Head of caudate nucleus (tissue), 42 donors: ENCODE measurements at regions not wholly inside any gene's neighbourhood (a gene's known extent, or its start where the extent isn't known, plus 50 kb on each side); places are given as distances from the start of the nearest gene placed in this dataset.

Source experiments
- DNase-seq, 42 donors: peaks; one replicate each; pipeline versions ENCODE4 v3.0.0 to v3.0.0-alpha.2; 2020 to 2021; ENCODE audit warnings: mixed read lengths in 7 of 42
- intact Hi-C: fragments of 100-400 bp; cut with DNase I; formaldehyde crosslinking; loops from one replicate; pipeline ENCODE4 v1.15.0; 2022

DNA sequence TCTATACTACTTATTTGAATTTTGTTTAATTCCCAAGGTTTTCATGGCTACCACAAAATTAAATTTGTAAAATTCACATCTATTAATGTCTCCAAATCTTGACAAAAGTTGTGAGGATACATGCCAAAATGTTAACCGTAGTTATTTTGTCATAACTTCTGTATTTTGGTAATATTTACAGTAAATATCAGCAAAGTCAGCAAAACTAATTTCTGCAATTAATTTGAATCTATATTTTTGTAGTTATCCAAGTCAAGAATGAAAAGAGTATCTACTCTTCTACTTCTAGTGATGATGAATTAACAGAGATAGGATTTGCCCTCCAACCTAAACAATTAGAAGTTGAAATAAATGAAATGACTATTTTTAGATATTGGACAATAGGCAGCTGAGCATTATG lies 238.9 kb downstream of the CYP26B1 start:
- no peak for DNase-seq
- intact Hi-C loops, result no loop called here

DNA sequence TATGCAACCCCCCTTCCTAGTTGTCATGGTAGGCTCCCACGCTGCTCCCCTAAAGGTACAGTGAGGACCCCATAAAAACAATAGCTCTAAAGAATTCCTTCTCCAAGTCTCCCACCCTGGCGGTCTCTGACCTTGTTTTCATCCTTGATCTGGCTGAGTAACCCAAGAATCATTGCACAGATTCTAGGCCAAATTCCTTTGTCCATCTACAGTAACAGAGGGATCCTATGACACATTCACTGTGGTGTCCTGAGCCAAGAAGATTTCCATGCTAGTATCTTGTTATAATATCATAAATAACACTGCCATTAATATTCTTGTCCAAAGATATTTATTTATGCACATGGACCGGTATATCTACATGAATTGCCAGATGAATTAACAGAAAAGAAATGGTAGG lies 240.2 kb downstream of the CYP26B1 start:
- DNase-seq, result no peak
- intact Hi-C loops, result no loop called here

DNA sequence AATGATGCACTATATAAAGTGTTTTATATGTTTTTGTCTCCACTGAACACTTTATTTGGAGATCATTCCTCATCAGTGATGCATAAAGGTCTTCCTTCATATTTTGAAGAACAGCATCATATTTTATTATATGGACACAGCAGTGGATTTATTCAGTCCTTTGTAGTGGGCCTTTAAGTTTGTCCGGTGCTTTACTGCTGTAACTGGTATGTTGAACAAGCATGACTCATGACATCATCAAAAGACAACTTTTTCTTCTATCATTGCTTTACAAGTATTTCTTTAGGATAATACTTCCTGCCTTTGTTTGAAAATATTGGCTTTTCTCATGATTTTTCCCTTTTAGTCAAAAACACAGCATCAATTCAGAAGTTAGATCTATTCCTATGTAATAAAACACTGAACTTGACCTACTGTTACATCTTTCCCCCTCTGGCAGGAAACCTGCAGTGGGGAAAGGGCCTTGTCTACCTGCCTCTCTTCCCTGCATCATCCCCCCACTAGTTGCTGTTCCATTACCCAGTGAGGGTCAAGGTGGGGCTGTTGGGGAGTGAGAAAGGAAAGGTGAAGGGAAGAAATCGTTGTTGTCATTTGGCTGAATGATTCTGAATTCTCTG lies 241.2 kb downstream of the CYP26B1 start:
- DNase-seq, result peak in 2 of 42 donors; percentile 3
- intact Hi-C loops, result no loop called here

DNA sequence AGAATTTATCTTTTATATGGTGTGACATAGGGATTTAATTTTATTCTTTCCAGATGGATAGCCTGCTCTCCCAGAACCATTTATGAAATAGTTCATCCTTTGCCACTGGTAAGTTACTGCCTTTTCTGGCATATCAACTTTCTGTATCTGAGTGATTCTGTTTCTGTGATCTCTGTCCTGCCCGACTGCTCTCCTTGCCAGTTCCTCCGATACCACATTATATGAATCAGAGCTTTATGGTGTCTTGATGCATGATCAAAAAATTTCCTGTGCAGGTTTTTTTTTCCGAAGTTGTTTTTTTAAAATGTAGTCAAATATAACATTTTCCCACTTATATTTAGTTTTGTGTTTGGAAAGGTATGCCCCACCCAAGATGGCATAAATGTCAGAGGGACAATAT lies 242.5 kb downstream of the CYP26B1 start:
- intact Hi-C loops, result no loop called here
- DNase-seq, result no peak

DNA sequence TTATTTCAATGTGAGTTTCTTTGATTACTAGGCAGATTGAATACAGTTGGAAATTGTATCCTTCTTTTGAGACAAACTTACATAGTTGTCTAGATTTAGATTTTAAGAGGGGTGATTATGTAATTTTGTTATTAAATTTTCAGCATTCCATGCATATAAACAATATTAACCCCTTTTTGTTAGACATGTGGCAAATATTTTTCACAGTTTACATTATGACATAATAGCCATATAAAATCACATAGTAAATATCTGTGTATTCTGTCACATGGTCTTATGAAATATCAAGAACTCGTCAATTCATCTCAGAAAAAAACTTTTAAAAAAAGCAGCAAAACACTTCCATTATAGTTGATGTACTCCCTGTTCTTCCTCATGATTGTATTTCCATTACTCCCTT lies 243.8 kb downstream of the CYP26B1 start:
- no peak for DNase-seq

DNA sequence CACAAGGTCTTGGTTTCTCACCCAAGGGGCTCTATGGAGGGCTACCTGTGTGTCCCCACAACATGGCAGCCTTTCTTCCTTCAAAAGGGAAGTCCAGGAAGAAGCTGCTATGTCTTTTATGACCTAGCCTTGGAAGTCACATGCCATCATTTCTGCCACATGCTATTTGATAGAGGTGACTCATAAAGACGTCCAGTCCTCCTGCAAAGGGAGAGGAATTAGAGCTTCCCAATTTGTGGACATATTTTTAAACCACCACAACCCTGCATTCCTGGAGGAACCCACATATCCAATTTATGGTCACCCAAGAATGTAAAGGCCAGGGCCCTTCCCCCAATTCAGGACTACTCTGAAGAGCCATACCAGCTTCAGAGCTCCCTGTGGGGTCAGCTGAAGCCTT lies 246.2 kb downstream of the CYP26B1 start:
- intact Hi-C loops, result no loop called here
- DNase-seq, result peak in 1 of 42 donors; percentile 10

More for the DNA sequence above, 243.8 kb downstream of the CYP26B1 start:
- intact Hi-C loops, result no loop called here

DNA sequence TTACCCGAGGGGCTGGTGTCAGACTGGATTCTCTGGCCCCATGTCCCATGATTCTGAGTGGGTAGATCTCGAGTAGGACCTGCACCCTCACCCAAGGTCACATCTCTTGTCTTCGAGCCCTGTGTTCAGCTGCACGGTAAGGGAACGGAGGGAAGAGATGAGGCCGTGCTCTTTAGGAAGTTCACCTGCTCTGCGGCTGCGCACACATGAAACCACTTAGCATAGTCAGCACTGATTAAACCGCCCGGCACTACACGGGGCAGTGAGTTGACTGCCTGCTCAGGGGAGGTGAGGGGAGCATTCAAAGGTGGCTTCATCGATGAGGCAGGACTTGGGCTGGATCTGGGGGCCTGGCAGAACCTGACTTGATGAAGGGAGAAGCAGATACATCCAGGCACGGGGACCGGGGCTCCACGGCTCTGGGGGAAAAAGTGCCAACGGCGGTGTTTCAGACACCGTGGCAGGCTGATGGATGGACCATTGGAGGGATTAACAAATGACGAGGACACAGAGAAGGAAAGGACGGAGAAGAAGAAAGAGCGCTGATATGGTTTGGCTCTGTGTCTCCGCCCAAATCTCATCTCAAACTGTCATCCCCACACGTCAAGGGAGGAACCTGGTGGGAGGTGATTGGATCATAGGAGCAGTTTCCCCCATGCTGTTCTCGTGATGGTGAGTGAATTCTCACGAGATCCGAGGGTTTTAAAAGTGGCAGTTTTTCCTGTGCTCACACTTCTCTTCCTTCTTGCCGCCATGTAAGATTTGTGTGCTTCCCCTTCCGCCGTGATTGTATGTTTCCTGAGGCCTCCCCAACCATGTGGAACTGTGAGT lies 248.6 kb downstream of the CYP26B1 start:
- intact Hi-C loops, result no loop called here
- DNase-seq, result peak in 3 of 42 donors; percentile 6 to 25 (median 18)

DNA sequence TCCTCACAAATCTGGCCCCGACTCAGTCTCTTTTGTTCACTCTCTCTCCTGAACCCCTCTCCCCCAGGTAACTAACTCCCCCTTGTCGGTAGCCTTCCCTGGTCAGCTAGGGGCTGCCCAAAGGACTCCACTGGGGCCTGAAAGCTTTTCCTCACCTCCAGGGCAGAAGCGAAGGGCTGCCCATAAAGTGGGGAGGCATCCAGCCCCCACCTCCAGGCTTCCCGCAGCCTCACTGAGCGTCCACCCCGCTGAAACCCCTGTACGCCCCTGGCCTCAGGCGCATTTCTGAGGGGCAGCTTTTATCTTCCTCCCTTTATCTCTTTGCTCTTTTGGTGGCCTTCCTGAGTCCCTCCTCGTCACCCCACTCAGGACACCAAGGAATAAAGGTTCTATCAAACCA lies 249.3 kb downstream of the CYP26B1 start:
- DNase-seq, result peak in 2 of 42 donors; percentile 3 to 13
- intact Hi-C loops, result no loop called here

DNA sequence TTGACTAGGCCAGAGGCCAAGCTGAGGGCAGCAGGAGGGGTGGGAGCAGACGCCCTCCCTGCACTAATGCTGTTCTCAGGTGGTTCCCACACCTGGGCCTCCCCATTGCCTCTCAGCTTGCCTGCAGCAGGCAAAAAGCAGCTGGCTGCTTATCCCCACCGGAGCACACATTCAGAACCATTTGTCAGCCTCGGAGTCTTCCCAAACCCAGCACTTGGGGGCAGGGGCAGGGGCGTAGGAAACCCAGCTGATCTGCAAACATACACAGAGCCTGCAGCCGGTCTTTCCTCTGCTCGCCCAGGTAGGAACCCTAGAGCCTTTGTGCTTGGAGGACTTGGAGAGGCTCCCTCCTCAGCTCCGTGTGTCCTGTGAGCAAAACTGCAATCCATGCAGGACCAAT lies 249.8 kb downstream of the CYP26B1 start:
- peak in 2 of 42 donors; percentile 14 to 33 for DNase-seq
- intact Hi-C loops, result no loop called here

DNA sequence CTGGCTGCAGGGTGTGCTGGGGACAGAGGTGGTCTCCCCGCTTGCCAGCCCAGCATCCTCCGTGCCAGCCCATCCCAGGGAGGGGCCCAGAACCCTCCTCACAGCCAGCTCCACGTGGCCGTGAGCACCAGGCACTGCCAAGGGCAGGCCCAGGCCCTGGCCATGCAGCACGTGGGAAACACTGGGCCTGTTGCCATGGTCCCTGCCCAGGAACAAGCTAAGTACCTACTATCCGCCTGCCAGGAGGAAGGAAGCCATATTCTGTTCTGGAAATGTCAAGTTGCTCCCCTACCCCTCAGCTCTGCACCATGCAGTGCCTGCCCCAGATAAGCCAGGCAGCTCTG lies 250.6 kb downstream of the CYP26B1 start:
- peak in 11 of 42 donors; percentile 18 to 53 (median 33) for DNase-seq
- intact Hi-C loops, result no loop called here

DNA sequence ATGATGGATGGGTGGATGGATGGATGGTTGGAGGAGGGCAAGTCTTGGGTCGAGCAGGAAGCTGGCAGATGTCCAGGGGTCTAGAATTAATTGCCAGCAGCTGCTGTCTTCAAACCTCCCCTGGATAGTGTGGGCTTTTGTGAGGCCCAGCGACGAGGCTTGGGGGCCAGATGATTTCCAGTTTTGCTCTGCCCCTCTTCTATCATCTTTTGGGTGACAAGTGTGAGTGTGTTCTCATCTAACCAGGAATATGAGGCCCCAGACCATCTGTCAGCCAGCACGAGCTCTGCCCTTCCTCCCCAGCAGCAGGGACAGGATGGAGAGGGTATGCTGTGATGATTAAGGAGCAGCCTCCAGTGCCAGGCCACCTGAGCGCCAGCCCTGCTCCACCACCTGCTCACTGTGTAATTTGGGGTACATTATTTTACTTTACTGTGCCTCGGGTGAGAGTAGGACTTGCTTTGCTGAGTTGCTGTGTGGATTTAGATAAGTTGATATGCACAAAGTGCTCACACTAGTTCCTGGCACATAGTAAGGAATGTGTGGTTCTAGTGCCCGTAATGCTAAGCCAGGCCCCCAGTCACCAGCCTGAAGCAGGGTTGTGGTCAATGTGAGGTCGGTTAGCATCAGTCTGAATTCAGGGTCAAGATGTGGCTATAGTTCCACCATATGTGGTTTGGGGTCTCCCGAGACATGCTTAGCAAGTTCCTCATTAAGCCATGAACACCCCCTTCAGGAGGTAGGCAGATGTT lies 251.1 kb downstream of the CYP26B1 start:
- peak in 4 of 42 donors; percentile 5 to 36 (median 14) for DNase-seq
- intact Hi-C loops, result no loop called here

DNA sequence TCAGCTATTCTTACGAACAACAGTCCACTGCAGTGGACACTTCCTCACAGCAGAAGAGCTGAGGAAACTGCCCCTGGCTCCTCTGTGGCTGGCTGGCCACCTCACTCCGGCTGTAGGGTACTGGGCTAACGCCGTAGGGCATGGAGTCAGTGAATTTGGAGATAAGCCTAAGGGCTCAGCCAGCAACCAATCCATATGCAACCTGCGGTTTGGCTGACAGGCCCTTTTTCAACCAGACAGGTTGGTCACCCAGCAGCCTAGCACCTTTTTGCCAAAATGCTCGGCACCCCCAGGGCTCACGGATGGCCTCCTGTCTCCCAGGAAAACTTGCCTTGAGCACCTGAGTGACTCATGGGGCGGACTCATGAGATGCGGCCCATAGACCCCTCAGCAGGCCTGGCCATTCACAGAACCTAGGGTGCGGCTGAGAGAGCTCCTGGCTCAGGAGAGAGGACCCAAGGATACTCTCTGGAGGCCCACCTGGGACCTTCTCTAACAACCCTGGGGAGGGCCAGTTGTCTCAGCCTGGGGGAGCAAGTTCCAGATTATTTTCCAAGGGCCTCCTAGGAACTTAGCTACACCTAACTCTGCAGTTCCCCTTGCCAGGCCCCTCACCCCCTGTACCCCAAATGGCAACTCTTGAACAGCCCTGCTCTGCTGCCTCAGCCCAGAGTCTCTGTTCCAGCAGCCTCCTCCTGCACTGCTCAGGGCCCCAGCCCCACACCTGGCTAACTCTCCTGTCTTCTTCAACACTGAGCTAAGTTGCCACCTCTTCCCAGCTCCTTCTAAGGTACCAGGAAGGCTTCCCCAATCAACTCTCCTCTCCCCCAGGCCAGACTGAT lies 252.1 kb downstream of the CYP26B1 start:
- intact Hi-C loops, result no loop called here
- peak in 3 of 42 donors; percentile 13 to 30 (median 14) for DNase-seq

DNA sequence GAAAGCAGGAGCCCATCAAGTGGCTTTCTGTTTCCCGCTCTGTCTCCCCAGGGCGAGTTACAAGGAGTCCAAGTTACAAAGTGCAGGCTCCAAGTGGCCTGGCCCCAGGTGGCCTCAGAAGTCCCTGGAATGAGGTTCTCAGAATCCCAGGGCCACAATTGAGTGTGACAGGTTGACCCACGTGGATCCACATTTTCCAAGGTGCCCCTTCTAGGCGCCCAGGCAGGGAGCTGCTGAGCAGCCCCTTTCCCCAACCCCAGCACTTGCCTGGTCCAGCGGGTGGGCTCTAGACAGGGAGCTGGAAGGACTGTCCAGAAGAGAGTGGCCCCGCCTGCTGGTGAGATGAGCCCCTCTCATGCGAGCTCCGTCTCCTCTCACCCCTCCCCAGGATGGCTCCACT lies 253.4 kb downstream of the CYP26B1 start:
- intact Hi-C loops, result no loop called here
- DNase-seq, result peak in 3 of 42 donors; percentile 12 to 40 (median 19)

DNA sequence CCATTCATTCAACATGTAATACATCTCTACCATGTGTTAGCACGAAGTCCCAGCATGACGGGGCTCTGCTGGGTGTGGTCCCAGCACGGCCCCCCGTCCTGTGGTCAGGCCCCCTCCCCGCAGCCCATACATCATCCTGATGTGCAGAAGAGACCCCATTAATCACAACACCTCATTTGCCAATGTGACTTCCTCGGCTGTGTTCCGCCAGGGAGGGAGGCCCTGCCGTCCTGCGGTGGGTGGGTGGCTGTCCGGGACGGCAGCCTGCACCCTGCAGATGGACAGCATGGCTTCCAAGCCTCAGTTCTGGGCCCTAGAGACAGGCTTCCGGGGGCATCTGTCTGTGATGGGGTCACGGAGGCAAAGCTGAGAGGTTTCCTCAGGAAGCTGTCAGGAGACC lies 254.0 kb downstream of the CYP26B1 start:
- intact Hi-C loops, result no loop called here
- peak in 2 of 42 donors; percentile 13 to 30 for DNase-seq

DNA sequence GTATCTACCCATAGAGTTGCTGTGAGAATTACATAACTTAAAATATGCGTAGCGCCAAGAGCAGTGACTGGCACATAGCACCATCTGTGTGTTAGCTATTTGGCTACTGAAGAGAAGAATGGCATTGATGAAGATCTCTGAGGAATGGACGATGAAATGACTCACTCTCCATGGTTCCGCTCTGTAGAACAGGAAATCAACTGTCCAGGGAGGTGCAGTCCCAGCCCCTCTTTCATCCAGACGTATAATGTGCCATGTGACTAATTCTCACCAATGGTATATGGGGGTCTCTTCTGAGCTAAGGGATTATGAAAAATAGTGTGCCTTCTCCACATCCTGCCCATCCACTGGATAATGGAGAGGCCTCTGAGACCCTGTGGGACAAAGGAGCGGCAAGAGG lies 254.8 kb downstream of the CYP26B1 start:
- intact Hi-C loops, result no loop called here
- DNase-seq, result no peak

DNA sequence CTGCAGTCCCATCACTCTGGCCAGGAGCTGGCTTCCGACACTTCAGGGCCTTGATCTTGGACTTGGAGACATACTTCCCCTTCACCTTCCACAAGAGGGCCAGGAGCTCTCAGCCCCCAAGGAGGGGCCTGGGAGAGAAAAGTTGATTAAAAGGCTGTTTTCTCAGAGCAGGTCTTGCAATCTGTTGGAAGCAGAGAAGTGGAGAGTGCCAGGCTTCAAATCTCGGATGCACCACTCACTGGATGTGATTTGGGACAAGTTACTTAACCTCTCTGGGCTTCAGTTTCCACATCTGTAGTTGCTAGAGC lies 255.3 kb downstream of the CYP26B1 start:
- intact Hi-C loops, result no loop called here

DNA sequence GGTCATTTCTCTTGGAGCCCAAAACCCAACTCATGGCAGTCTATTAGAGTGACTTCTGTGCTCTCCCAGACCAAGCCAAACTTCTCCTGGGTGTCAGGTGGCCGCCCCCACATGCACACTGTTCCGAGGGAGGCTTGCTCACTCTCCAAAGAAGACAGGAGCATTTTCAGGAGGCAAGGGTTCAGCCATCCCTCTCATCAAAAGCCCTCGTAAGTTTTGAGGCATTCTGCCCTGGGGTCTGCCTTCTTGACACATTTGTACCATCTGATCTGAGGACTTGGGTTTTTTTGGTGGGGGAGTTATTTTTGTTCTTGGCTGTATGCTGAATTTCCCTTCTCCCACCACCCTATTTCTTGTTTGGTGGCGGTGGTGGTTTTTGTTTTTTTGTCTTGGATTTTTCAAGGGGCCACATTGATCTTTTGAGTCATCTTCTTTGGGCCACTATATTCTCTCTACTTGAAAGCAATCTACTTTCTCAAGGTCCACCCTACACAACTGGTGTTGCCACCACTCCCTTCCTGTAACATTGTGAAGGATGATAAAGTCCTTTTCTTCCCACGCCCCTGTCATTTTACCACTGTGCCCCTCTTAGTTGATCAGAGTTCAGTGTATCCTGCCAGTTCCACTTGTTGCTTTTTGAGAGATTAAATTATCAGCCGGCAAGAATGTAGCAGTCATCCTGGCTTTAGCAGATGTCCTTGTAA lies 255.8 kb downstream of the CYP26B1 start:
- intact Hi-C loops, result no loop called here
- peak in 2 of 42 donors; percentile 12 to 41 for DNase-seq

More for the DNA sequence above, 255.3 kb downstream of the CYP26B1 start:
- peak in 2 of 42 donors; percentile 3 to 31 for DNase-seq

DNA sequence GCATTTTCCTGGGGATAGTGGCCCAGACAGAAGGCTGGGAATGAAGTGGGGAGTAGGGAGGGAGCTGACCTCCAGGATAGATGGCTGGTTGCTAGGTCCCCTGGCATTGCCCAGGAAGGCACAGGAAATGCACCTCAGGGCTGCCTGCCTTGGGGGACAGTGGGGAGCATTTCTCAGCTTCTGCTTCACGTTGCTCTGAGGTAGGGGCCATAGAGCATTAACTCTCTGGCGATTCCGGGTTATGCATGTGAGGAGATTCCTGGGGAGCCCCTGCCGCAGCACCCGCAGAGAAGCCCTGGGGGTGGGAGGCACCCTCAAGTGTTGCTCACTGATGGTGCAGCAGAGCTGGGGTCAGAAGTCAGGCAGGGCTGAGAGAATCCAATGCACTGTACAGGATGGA lies 256.5 kb downstream of the CYP26B1 start:
- peak in 2 of 42 donors; percentile 8 to 25 for DNase-seq

More for the DNA sequence above, 256.5 kb downstream of the CYP26B1 start:
- intact Hi-C loops, result no loop called here
